NCI-H446 (cell line): ENCODE measurements at regions not wholly inside any gene's neighbourhood (a gene's known extent, or its start where the extent isn't known, plus 50 kb on each side); places are given as distances from the start of the nearest gene placed in this dataset.
"Not testable (repeated sequence)": the region's sequence is repeated elsewhere in the genome, so short reads cannot be mapped to it uniquely, and the experiment has no call there.

Experiments
- DNase-seq, 2 experiments: peaks; one replicate each; lab custom pipeline; 2025; lab: John Stamatoyannopoulos, UW

DNA sequence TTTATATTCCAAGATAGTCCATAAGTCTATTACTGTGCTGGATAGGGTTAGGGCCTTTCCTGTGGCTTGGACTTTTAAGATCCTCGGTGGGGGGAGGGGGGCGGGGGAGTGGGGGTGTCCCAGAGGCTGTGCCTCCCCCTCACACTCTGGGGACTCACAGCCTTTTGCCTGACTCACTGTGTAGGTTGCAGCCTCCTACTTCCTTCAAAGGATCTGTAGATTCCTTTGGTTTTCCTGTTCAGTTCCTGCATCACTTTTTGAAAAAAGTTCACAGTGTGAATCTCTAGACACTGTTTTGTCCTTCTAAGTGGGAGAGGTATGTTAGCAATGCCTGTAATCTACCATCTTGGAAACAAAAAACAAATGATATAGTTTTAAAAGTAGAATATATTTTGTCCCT lies 999.9 kb downstream of the GLUD2 start:
- no peak for DNase-seq

DNA sequence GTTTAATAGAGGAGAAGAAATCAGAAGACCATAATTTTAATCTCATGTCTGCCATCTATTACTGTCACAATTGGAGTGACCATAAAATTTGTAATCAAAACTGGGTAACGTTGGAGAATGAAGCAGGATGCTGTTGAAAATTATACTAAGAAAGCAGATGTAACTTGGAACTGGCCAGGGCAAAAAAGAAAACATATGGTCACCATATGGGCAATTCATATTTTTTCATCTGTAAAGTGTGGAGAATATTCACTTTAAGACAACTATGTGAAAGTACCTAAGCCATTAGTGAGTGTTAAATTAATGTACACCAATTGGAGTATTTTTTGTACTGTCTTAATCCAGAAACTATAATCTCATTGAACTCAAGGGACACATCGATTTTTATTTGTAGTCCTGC lies 1008.0 kb downstream of the GLUD2 start:
- peak in 1 of 2 experiments; percentile 1 for DNase-seq

DNA sequence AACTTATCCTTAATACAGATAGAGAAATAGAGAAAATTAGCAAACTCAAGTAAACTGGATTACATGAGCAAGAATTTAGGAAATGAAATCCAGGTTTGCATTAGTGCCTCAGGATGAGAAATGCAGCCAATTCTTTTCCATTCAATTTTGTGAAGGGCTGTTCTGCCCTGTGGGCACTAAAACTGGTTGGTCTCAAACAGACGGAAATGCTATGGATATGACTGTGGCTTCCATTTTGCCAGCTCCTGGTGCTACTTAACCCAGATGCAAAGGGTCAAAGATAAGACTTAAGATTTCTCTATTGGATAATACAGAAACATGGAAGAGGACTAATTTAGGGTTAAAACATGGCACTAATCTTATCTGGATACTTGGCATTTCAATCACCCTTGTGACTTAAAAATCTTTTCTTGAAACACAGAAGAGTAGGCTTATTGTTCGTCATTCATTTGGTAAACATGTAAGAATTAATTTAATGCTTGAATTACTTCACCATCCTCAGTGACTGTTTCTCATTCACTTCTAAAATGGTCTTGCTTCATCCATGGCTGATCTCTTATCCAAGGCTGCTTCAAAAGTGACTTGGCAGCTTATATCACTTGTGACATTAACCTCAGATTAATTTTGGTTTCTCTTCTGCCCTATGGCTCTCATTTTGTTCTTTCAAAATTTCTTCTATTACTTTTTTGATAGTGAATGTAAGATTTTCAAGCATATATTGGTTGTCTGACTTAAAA lies 1008.7 kb downstream of the GLUD2 start:
- DNase-seq, result no peak

DNA sequence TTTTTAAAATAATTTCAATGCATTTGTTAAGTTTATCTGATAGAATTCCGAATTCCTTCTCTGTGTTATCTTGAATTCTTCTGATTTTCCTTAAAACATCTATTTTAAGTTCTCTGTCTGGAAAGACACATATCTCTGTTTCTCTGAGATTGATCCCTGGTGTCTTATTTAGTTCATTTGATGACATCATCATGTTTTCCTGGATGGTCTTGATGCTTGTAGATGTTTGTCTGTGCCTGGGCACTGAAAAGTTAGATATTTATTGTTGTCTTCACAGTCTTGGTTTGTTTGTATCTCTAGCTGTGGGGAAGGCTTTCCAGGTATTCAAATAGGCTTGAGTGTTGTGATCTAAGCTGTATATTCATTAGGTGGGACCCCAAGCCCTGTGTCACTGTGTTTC lies 1028.8 kb downstream of the GLUD2 start:
- no peak for DNase-seq

DNA sequence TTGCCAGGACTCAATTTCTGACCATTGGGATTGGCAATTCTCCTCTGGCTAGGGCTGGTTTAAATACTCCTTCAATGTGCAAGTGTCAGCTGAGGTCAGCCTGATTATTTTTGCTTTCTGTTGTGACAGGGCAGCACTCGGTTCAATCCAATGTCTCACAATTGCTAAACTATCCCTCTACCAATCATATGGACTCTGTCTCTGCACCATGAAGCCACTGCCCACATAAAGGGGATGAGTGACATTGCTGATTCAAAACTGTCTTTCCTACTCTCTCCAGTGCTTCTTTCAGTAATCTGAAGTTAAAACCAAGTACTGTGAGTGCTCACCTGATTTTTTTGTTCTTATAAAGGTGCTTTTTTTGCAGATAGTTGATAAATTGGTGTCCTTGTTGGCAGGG lies 1030.7 kb downstream of the GLUD2 start:
- DNase-seq, result no peak

DNA sequence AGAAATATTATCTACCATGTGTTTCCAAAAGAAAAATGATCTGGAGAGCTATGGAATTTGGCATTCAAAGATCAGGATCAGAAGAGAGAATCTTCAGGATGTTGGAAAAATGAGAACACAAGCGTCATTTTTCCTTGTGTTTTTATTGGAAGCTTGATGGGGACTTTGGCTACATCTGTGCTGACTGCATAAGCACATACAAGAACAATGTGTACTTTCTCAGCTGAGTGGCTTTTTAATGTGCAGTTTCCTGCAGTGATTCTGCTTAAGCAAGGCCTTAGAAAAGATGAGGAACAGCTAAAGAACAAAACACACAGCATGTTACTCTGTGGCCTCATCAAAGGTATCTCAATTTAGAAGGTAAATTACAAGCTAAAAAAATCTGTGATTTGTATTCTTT lies 1039.9 kb downstream of the GLUD2 start:
- no peak for DNase-seq

DNA sequence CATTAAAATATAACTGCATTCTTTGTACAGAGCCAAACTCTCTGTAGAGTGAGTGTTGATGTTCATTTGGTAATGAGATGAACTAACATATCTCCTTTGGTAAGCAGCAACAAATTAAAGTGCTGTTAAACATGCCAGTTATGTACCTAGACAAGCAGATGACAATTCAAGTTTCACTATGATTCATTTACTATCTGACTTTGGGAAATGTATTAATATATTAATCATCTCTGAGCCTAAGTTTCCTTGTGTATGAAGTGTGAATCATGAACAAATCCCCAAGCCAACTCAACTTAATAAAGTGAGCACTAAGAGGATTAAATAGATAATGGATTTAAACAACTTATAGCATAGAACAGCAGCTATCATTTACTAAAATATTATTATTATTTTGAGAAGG lies 1044.2 kb downstream of the GLUD2 start:
- DNase-seq, result no peak

DNA sequence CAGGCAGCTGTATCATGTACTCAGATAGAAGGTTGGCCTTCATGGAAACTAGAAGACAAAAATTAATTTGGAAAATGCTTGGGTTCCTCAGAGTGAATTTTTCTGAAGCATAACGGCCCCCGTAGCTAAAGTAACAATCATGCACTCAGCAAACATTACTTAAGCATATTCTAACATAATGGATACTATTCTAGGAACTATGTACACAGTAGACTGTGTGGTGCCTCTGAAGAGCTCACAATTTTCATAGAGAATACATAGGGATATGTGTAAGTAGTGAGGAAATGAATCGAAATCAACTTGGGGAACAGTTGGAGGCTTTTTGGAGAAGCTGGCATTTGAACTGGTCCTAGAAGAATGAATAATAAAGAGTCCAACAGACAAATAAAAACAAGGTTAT lies 1045.0 kb downstream of the GLUD2 start:
- DNase-seq, result no peak

DNA sequence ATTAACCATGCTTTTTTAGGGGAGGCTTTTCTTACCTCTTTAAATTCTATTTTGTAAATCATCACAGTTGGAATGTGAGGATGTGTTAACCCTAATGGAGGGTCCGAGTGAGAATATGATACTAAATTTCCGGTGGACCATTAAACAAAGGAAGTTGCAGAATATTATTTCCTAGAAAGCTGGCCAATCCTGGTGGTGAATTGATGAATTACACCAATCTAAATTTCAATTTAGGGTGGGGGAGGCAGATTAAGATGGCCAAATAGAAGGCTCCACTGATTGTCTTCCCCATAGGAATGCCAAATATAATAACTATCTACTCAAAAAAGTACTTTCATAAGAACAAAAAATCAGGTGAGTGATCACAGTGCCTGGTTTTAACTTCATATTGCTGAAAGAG lies 1045.6 kb downstream of the GLUD2 start:
- no peak for DNase-seq

DNA sequence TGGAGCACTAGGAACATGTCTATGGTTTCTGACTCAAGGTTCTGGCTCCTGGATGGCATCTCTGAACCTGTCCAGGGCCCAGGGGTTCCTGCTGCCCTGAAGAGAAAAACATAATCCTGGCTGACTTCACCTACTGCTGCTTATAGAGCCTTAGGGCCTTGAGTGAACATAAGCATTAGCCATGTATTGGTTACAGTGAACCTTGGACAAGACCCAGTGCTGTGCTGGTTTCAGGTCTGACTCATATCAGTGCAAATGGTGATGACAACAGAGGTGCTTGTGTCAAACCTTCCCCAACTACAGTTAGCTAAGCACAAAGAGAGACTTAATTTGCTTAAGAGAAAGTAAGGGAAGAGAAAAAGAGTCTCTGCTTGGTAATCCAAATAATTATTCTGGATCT lies 1047.2 kb downstream of the GLUD2 start:
- DNase-seq, result no peak

DNA sequence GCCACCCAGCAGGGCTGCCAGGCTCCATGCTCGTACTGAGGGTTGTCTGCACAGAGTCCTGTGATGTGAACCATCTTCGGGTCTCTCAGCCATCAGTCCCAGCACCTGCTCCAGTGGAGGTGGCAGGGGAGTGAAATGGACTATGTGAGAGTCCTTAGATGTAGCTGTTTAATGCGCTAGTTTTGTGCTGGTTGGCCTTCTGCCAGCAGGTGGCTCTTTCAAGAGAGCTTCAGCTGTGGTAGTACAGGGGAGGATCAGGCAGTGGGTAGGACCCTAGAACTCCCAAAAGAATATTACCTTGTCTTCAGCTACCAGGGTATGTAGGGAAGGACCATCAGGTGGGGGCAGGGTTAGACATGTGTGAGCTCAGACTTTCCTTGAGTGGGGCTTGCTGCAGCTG lies 1066.0 kb downstream of the GLUD2 start:
- DNase-seq, result no peak

DNA sequence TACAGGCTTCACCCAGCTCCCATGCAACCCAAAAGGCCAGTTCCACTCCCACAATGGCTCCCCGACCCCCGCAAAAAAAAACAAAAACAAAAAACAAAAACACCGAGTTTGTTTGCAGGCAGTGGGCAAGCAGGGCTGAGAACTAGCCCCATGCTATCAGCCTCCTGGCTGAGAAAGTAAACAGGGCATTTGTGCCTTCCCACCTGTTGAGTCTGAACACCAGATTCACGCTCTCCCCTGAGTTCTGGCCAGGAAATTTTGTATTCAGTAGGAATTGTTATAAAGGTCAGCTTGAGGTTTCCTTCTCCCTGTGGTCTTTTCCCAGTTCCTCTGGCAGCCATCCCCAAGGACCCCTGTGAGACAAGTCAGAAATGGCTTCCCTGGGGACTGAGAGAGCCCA lies 1066.5 kb downstream of the GLUD2 start:
- no peak for DNase-seq

DNA sequence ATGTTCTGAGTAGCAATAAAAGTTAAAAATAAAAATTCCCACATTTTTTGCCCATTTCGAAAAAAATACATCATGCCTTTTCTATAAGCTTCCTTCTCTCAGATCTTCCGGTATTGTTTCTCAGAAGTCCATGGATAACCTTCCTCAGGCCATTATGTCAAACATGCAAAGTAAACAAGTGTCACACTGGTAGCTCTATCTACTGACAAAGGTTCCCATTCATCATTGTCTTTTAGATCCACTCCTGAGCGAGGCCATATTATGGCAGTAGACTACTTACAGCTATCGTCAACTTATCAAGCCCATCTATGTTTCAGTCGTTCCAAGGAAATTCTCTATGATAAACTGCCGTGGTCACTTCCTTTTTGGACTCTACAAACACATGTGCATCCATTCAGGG lies 1068.2 kb downstream of the GLUD2 start:
- DNase-seq, result no peak

DNA sequence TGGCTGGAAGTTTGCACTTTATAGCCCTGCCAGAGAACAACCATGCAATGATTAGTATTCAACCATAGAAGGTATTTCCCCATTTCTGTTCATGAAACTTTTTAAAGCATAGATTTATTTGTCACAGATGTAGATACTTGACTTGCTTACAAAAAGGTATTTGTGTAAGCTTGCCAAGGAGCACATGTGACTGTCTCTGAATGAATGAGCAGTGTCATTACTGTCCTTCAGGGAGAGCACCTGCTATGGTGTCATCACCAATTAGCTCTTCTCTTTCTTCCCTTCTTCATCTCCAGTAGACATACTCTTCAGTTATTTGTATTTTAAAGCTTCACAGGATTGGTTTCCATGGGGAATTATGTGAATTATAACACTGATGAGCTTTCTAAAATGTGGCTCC lies 1064.7 kb upstream of the GRIA3 start:
- DNase-seq, result no peak

DNA sequence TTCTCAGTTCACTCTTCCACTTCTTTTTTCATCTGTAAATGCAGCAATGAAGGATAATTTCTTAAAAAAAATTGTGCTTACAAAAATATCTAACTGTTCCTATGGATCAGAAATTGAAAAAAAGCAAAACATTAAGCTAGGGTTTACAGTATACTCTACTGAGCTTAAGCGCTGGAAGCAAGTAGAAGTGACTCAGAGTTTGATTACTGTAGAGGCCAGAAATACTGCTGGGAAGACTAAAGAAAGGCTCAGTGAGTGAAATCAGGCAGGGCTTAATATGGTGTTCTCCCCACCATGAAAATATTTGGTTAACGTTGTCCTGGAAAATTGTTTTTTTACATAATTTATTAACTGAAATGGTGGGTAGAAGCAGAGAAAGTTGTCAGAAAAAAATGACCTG lies 1061.8 kb upstream of the GRIA3 start:
- DNase-seq, result no peak

DNA sequence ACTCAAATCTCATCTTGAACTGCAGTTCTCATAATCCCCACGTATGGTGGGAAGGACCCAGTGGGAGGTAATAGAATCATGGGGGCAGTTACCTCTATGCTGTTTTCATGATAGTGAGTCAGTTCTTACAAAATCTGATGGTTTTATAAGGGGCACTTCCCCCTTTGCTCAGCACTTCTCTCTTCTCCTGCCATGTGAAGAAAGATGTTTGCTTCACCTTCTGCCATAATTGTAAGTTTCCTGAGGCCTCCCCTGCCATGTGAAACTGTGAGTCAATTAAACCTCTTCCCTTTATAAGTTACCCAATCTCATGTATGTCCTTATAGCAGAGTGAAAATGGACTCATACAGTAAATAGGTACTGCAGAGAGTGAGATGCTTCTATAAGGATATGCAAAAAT lies 1050.6 kb upstream of the GRIA3 start:
- DNase-seq, result no peak

DNA sequence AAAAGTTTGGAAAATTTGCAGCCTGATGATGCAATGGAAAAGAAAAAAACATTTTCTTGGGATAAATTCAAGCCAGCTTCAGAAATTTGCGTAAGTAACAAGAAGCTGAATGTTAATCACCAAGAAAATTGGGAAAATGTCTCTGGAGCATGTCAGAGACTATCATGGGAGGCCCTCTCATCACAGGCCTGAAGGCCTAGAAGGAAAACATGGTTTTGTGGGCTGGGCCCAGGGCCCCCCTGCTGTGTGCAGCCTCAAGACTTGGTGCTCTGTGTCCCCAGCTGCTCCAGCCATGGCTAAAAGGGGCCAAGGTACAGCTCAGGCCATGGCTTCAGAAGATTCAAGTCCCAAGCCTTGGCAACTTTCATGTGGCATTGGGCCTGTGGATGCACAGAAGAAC lies 1049.8 kb upstream of the GRIA3 start:
- DNase-seq, result no peak

DNA sequence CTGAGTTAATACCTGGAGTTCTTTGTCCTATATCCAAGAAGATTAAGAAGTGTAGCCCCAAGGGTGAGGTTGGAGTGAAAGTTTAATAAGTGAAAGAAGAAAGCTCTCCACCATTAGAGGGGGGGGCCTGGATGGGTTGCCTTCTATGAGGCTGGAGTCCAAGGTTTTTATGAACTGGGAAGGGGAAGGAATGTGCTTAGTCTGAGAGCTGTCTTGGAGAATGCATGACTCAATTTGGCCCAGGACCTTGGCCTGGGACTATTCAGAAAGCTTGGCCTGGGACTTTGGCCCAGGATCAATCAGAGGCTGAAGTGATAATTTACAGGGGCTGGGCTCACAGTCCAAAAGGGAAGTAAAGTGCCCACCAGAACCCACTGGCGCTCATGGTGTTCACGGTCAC lies 1049.0 kb upstream of the GRIA3 start:
- no peak for DNase-seq

DNA sequence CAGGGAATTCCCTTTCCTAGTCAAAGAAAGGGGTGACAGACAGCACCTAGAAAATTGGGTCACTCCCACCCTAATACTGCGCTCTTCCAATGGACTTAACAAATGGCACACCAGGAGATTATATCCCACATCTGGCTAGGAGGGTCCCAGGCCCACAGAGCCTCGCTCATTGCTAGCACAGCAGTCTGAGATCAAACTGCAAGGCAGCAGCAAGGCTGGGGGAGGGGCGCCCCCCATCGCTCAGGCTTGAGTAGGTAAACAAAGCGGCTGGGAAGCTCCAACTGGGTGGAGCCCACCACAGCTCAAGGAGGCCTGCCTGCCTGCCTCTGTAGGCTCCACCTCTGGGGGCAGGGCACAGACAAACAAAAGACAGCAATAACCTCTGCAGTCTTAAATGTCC lies 1043.9 kb upstream of the GRIA3 start:
- not testable (repeated sequence) for DNase-seq

DNA sequence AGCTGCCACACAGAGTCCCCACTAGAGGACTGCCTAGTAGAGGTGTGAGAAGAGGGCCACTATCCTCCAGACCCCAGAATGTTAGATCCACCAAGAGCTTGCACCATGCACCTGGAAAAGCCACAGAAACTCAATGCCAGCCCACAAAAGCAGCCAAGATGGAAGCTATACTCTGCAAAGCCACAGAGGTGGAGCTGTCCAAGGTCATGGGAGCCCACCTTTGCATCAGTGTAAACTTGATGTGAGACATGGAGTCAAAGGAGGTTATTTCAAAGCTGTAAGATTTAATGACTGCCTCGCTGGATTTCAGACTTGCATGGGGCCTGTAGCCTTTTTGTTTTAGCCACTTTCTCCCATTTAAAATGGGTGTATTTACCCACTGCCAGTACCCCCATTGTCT lies 1030.1 kb upstream of the GRIA3 start:
- DNase-seq, result no peak

DNA sequence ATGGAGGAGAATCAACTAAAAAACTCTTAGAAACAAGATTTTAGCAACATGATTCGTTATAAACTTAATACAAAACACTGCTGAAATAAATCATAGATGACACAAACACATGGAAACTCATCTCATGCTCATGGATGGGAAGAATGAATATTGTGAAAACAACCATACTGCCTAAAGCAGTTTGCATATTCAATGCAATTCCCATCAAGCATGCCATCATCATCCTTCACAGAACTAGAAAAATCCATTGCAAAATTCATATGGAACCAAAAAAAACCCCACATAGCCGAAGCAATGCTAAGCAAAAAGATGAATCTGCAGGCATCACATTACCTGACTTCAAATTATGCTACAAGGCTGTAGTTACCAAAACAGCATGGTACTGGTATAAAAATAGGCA lies 1015.8 kb upstream of the GRIA3 start:
- DNase-seq, result no peak

DNA sequence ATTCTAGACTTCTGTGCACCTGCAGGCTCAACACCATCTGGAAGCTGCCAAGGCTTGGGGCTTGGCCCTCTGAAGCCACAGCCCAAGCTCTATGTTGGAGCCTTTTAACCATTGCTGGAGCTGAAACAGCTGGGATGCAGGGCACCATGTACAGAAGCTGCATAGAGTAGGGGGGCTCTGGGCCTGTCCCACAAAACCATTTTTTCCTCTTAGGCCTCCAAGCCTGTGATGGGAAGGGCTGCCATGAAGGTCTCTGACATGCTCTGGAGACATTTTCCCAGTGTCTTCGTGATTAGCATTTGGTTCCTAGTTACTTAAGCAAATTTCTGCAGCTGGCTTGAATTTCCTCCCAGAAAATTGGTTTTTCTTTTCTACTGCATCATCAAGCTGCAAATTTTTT lies 999.3 kb upstream of the GRIA3 start:
- no peak for DNase-seq

DNA sequence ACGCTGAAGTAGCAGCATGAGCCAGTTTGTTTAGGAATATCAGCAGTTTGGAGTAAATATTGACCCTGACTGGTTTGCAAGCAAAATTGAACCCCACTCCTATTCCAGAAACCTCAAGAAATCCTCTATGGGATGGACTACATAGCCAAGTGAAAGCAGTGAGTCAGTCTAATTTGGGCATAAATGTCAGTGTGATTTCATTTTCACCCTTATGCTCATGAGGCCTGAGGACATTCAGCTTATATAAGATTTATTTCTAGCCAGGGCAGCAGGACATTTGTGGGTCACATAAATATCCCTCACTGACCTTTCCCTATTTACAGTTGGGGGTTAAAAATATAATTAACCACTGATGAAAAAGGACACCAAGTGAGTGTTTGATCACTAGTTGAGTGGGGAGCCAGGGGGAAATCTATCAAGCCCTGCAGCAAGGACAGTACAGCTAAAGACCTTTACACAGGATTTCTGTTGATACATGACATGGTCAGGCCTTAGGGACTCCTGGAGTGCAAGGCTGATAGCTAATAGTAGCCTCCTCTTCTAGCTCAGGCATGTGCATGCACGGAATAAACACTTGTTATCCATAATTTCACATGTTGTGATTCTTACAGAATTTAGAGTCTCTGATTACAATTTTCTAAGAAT lies 996.9 kb upstream of the GRIA3 start:
- DNase-seq, result no peak

DNA sequence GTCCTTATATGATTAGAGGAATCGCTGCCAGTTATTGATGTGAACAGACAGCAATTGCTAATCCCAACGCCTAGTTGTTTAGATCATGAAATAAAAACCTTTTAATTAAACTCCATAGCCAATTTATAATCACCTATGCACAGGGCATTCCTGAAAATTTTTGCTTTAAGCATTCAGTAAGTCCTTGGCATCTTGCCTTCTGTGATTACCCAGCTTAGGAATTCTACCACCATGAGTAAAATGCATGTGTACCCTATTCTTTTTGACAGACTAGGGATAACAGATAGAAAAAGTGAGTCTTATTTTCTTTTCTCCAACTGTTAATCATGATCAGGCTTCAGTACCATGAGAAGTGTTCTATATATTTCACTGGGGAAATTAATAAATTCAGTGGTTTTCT lies 995.3 kb upstream of the GRIA3 start:
- no peak for DNase-seq
